GM15510 (cell line): ENCODE measurements at regions not wholly inside any gene's neighbourhood (a gene's known extent, or its start where the extent isn't known, plus 50 kb on each side); places are given as distances from the start of the nearest gene placed in this dataset.

ENCODE experiments used
- POLR2A ChIP-seq: IDR thresholded peaks from 3 replicates; pipeline ENCODE4 v1.6.1; 2011; ENCODE audit warnings: borderline replicate concordance; ENCODE audit not compliant: insufficient read length; ENCODE audit errors: extremely low read depth

DNA sequence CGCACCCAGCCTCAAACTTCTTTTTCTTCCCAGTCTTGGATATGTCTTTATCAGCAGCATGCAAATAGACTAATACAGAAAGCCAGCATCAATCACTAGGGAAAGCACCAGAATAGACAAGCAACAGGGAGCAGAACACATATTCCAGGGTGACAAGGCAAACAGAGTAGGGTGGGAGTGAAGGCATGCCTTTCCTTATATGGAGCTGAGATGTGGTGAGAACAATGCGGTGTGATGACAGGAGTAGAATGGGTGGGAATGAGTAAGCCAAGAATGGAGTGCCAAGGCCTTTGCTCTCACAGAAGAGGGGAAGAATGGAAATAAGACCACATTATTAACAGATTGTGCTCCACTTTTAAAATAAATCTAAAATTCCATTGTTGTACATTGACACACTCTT lies 115.6 kb downstream of the CETN3 start:
- no peak for TF ChIP-seq POLR2A

DNA sequence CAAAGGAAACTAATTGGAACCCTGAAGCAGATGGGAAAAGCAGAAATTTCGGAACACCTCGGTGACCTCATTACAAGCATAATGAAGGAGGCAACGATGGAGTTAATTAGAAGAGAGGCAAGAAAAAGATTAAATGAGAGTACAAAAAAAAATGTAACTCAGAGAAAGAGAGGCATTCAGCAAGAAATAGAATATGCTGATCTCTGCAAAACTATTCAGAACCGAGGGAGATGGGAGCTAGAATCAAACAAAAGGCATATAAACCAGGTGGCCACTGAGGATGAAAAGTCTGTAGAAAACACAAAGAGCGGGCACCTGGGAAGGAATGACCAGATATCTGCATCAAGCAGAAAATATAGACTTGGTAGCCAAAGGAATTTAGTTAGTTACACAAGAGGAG lies 118.9 kb downstream of the CETN3 start:
- TF ChIP-seq POLR2A = no peak

DNA sequence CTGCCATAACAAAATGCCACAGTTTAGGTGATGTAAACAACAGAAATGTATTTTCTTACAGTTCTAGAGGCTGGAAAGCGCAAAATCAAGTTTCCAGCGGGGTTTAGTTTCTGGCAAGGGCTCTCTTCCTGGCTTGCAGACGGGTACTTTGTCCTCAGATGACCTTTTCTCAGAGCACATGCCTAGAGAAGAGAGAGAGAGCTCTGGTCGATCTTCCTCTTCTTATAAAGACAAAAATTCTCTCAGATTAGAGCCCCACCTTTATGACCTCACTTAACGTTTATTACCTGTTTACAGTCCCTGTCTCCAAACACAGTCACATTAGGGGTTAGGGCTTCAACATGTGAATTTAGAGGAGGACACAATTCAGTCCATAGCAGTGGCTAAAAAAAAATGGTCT lies 119.7 kb downstream of the CETN3 start:
- no peak for TF ChIP-seq POLR2A

DNA sequence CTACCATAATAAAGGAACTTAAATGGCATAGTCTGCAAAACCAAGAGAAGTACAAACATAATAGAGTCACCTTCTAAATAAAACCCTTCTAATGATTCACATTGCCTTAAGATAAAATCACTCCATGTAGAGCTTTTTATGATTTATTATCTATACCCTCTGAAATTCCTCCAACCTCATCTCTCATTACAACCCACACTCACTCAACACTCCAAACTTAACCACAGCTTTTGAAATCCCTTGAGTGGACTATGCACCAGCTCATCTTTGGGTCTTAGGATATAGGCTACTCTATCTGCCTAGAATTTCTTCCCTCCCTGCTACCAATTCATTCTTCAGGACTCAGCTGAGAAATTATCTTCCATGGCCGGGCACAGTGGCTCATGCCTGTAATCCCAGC lies 122.5 kb downstream of the CETN3 start:
- TF ChIP-seq POLR2A = no peak

DNA sequence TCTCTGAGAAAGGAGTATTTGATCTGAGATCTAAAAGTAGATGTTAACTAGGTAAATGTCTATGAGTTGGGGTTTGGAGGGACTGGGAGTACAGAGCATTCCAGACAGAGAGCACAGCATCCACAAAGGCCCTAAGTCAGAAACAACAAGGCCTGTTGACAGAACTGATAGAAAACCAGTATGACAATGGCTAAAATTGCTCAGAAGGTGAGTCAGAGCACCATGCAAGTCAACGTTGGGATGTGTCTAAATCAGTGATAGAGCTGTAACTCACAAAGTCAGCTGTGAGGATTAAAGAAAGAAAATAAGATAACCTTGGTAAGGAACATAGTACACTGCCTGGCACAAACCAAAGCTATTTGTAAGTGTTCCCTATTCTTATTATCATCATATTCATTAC lies 124.0 kb downstream of the CETN3 start:
- no peak for TF ChIP-seq POLR2A

- TF ChIP-seq POLR2A = no peak
Measured at GRCh38 chr5:90284375-90284774, 125.2 kb downstream of the CETN3 start.

GRCh38 chr5:90279091-90279490 lies 130.5 kb downstream of the CETN3 start:
- TF ChIP-seq POLR2A = no peak

- TF ChIP-seq POLR2A = no peak
Measured at GRCh38 chr5:90274216-90274615, 135.3 kb downstream of the CETN3 start.

DNA sequence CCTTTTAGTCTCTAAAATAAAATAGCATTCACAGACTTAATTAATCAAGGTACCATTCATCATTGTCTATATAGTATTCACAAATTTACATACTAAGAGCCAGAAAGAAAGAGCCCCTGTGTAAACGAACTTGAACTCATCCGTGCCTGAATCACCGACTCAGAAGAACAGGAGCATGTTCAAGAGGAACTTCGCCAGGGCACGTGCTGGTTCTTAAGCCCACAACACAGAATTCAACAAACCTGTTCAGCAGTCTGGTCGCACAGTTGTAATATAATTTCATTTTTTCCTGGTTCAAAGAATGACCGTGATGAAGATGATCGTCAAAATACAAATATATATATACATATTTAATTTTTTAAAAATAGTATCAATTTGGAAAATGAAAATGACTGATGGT lies 141.9 kb downstream of the CETN3 start:
- no peak for TF ChIP-seq POLR2A

DNA sequence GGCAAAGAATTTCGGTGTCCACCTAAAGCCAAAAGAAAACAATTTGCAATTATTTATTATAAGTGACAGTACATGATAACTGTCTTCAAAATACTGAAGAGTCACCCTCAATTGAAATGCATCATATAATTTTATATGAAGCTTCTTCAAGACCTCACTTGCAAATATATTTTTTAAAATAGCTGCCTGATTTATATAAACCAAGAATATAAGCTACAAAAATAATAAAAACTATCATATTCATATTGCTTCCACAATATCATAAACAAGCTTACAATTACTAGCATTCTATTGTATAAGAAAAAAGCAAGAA lies 144.1 kb downstream of the CETN3 start:
- TF ChIP-seq POLR2A = no peak

DNA sequence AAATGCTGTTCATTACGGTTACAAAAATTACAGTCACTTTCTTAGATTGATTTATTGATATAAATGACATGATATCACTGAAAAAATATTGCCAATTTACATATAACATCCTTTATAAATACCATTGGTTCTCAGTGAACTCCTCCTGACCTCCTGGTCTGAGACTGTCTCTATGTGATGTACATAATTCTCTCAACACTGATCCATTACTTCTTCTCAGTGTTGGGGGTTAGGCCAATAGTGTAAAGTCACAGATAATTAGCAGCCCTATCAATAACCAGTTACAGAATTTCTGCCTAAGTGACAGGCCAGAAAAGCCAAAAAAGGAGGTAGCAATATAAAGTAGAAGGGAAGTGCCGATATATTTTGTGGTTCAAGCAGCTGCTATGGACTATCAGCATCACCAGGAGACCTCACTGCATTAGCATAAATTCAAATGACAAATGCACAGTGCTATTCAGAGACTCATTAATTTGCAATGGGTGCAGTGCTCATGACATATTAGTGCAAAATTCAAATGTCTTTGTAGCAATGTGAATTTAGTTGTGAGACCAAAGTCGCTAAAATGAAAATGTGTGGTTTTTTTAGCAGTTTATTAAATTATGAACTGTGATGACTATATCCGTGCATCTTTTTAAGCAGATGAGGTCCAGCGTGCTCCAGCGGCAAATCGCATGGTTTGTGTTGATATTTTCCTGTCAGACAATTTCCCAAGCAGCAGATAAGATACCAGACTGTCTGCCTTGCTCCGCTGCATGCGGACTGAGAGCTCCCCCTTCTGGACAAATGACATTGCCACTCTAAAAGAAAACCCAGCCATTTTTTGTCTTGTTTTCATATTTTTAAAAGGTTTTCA lies 144.6 kb downstream of the CETN3 start:
- no peak for TF ChIP-seq POLR2A

GRCh38 chr5:90263102-90263820 lies 146.3 kb downstream of the CETN3 start:
- no peak for TF ChIP-seq POLR2A

- no peak for TF ChIP-seq POLR2A
Measured at GRCh38 chr5:90251447-90251846, 158.1 kb downstream of the CETN3 start.

DNA sequence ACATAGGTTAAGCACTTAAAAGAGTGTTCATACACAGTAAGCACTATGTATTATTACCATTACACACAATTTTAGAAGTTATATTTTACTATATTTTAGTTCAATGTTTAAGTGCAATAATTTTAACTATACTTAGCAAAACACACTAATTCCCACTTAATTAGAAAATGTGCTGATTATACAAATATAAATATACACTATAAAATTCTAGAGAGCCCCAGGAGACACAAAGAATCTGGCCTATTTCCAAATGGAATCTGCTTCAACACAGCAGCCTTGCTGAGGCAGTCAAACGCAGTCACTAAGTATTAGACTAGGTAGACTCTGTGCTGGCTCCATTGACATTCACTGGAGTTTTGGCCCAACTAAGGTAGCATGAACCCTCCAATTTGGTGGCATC lies 160.9 kb downstream of the CETN3 start:
- no peak for TF ChIP-seq POLR2A

GRCh38 chr5:90233476-90233875 lies 176.1 kb downstream of the CETN3 start:
- TF ChIP-seq POLR2A = no peak

- TF ChIP-seq POLR2A = no peak
Measured at GRCh38 chr5:90231688-90232087, 177.9 kb downstream of the CETN3 start.

DNA sequence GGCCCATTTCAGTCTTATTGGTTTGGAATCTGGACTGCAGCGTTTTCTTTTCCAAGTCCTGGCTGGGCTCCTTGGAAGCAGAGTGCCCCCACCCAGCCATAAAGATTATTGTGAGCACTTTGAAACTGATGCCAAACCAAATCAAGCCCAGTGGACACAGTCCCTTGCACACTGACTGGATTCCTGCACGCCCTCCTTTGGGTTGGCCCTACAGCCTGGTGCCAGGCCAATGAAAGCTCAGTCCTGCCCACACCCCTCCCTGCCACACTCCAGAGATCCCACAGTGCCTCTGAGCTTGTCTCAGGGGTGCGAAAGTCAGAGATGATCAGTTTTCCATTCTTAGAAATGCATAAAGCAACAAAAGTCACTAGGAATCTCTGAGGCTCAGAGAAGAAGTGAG lies 181.9 kb downstream of the CETN3 start:
- TF ChIP-seq POLR2A = no peak

DNA sequence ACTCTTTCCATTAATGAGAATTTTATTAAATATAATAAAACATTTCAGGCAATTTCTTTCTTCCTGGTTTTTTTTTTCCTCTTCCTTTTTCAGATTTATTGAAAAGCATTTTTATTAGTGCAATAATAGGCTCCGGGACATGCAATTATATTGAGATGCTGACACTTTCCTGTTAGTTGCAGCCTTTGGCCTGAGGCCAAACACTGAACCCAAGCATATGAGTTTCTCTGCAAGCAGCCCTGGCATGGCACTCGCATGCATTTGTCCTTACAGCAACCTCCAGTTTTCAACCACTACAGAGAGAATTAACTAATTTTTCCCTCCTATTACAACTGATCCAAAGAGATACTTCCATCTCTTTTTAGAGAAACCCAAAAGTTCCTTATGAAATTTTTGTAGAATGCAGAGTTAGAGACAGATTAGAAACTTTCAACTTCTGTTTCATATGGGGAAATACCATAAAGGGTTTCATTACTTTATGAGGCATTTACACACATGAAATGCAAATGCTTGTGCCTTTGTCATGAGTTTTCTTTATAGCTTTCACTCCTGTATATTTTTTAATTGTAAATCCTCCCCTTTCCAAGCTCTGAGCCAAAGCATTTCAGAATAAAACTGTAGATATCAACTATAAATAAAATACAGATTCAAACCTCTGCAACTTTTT lies 183.0 kb downstream of the CETN3 start:
- no peak for TF ChIP-seq POLR2A
